Skeletal muscle tissue (tissue), 3 donors: ENCODE measurements at regions not wholly inside any gene's neighbourhood (a gene's known extent, or its start where the extent isn't known, plus 50 kb on each side); places are given as distances from the start of the nearest gene placed in this dataset.
"Not testable (repeated sequence)": the region's sequence is repeated elsewhere in the genome, so short reads cannot be mapped to it uniquely, and the experiment has no call there.

Experiments
- H3K27ac ChIP-seq: one replicate; pipeline ENCODE4 v1.7.0; 2013; ENCODE audit warnings: mild to moderate bottlenecking, low read depth, low read length, inconsistent platforms
- H3K27me3 ChIP-seq, 3 donors: one replicate each; pipeline ENCODE4 v1.7.0; 2013; ENCODE audit warnings: low read length in 3 of 3; ENCODE audit not compliant: control insufficient read depth in 3 of 3, insufficient read depth in 3 of 3
- H3K36me3 ChIP-seq, 3 donors: one replicate each; pipeline ENCODE4 v1.7.0; 2013; ENCODE audit warnings: low read length in 3 of 3; ENCODE audit not compliant: control insufficient read depth in 3 of 3, insufficient read depth in 3 of 3
- H3K4me1 ChIP-seq, 3 donors: one replicate each; pipeline ENCODE4 v1.7.0; 2013; ENCODE audit warnings: low read length in 3 of 3, mild to moderate bottlenecking in 3 of 3; ENCODE audit not compliant: control insufficient read depth in 3 of 3, insufficient read depth in 3 of 3
- H3K4me3 ChIP-seq, 3 donors: one replicate each; pipeline ENCODE4 v1.7.0; 2013; ENCODE audit warnings: low read length in 3 of 3
- H3K9ac ChIP-seq, 3 donors: one replicate each; pipeline ENCODE4 v1.7.0; 2013; ENCODE audit warnings: low read length in 3 of 3, mild to moderate bottlenecking in 3 of 3, moderate library complexity in 2 of 3, low read depth in 1 of 3
- H3K9me3 ChIP-seq, 3 donors: one replicate each; pipeline ENCODE4 v1.7.0; 2013; ENCODE audit warnings: low read length in 3 of 3; ENCODE audit not compliant: control insufficient read depth in 3 of 3
- donor health status: Osteomylitis.

DNA sequence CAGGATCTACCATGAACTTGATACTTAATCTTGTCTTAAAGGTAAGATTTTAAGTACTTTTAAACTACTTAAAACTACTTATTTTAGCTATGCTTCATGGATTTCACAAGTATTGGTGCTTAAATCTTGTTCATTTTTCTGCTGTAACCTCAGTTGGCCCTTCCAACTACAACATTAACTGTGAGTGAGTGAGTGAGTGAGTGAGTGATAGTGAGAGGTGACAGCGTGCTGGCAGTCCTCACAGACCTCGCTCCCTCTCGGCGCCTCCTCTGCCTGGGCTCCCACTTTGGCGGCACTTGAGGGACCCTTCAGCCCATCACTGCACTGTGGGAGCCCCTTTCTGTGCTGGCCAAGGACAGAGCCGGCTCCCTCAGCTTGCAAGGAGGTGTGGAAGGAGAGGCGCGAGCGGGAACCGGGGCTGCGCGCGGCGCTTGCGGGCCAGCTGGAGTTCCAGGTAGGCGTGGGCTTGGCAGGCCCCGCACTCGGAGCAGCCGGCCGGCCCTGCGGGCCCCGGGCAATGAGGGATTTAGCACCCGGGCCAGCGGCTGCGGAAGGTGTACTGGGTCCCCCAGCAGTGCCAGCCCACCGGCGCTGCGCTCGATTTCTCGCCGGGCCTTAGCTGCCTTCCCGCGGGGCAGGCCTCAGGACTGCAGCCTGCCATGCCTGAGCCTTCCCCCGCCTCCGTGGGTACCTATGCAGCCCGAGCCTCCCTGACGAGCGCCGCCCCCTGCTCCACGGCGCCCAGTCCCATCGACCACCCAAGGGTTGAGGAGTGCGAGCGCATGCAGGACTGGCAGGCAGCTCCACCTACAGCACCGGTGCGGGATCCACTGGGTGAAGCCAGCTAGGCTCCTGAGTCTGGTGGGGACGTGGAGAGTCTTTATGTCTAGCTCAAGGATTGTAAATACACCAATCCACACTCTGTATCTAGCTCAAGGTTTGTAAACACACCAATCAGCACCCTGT, 1558.6 kb upstream of the SEL1L start:
- not testable (repeated sequence) for H3K9me3 ChIP-seq, H3K27ac ChIP-seq, H3K36me3 ChIP-seq, H3K4me3 ChIP-seq, H3K4me1 ChIP-seq, H3K27me3 ChIP-seq, H3K9ac ChIP-seq

GRCh38 chr14:83096092-83096491, 1562.4 kb upstream of the SEL1L start:
- no peaks in the 10 kb centered on the region for H3K4me1 ChIP-seq
- H3K9me3 ChIP-seq: no peaks in the 10 kb centered on the region
- no peak overlapping the region for H3K27ac ChIP-seq
- no peak overlapping the region for H3K9ac ChIP-seq
- no peak overlapping the region for H3K4me3 ChIP-seq
- H3K36me3 ChIP-seq: no peaks in the 10 kb centered on the region
- no peaks in the 10 kb centered on the region for H3K27me3 ChIP-seq

- no peak overlapping the region for H3K9ac ChIP-seq
- H3K27ac ChIP-seq: no peak overlapping the region
- no peaks in the 10 kb centered on the region for H3K27me3 ChIP-seq
- H3K9me3 ChIP-seq: no peaks in the 10 kb centered on the region
- no peak overlapping the region for H3K4me3 ChIP-seq
- no peaks in the 10 kb centered on the region for H3K36me3 ChIP-seq
- no peaks in the 10 kb centered on the region for H3K4me1 ChIP-seq
Observed at GRCh38 chr14:83101846-83102245, 1568.2 kb upstream of the SEL1L start.

DNA sequence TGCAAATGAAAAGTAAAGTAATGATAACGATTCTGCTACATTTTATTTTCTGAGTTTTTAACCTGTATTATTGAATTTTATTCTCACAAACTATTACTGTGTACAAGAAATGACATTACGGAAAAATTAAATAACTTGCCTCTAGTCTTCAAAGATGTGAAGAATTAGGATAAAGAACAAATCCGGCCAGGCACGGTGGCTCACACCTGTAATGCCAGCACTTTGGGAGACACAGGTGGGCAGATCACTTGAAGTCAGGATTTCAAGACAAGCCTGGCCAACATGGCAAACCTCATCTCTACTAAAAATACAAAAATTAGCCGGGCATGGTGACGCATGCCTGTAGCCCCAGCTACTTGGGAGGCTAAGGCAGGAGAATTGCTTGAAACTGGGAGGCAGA, 1584.4 kb upstream of the SEL1L start:
- Histone ChIP-seq H3K9ac (no peak overlapping the region), H3K27ac (no peak overlapping the region), H3K36me3 (no peaks in the 10 kb centered on the region), H3K4me1 (no peaks in the 10 kb centered on the region), H3K4me3 (no peak overlapping the region), H3K27me3 (no peaks in the 10 kb centered on the region), H3K9me3 (no peaks in the 10 kb centered on the region)

- Histone ChIP-seq H3K9me3 (no peaks in the 10 kb centered on the region), H3K36me3 (no peaks in the 10 kb centered on the region), H3K4me3 (no peak overlapping the region), H3K27me3 (no peaks in the 10 kb centered on the region), H3K4me1 (no peaks in the 10 kb centered on the region), H3K27ac (no peak overlapping the region), H3K9ac (no peak overlapping the region)
Observed at GRCh38 chr14:83120187-83120586, 1586.5 kb upstream of the SEL1L start.

- no peak overlapping the region for H3K9ac ChIP-seq
- no peaks in the 10 kb centered on the region for H3K9me3 ChIP-seq
- no peaks in the 10 kb centered on the region for H3K4me1 ChIP-seq
- H3K27me3 ChIP-seq: no peaks in the 10 kb centered on the region
- no peak overlapping the region for H3K27ac ChIP-seq
- no peak overlapping the region for H3K4me3 ChIP-seq
- no peaks in the 10 kb centered on the region for H3K36me3 ChIP-seq
Observed at GRCh38 chr14:83126076-83126475, 1592.4 kb upstream of the SEL1L start.

DNA sequence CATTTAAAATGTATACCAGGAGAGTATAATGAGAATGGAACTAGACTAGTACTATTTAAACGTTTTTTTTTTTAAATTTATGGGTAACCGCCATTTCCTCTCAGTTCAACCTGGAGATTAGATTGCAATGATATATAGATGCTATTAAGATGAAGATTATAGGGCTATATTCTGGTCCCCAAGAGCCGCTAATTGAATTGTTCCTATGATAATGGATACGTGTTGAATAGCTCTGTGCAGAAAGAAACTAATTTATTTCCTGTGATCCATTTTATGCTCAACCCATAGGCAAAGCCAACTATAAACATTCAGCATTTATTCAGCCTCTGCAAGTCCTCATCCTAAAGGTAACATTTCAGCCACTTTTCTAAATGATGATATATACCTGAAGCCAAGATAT, 1595.1 kb upstream of the SEL1L start:
- Histone ChIP-seq H3K9me3 (no peaks in the 10 kb centered on the region), H3K36me3 (no peaks in the 10 kb centered on the region), H3K27ac (no peak overlapping the region), H3K4me1 (no peaks in the 10 kb centered on the region), H3K27me3 (no peaks in the 10 kb centered on the region), H3K9ac (no peak overlapping the region), H3K4me3 (no peak overlapping the region)

DNA sequence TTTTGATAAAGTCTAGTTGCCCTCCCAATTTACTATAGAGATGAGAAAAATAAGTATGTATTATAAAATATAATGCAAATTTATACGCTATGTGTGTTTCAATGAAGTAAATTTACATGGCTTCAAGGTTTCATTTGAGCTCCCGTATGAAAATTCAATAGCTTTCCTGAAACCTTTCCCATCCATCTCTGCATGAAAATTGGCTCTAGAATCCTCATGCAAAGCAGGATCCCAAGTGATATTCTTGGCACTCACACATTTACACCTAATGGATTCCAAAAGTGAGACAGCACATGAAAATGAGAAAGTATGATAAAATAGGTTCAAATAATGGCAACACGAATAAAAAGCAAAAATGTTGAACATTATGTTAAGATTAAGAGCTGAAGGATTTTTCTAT, 1595.8 kb upstream of the SEL1L start:
- no peaks in the 10 kb centered on the region for H3K9me3 ChIP-seq
- no peaks in the 10 kb centered on the region for H3K4me1 ChIP-seq
- no peak overlapping the region for H3K9ac ChIP-seq
- no peaks in the 10 kb centered on the region for H3K36me3 ChIP-seq
- H3K27ac ChIP-seq: no peak overlapping the region
- H3K4me3 ChIP-seq: no peak overlapping the region
- no peaks in the 10 kb centered on the region for H3K27me3 ChIP-seq

GRCh38 chr14:83133981-83134645, 1600.5 kb upstream of the SEL1L start:
- Histone ChIP-seq H3K27me3 (no peaks in the 10 kb centered on the region), H3K27ac (no peak overlapping the region), H3K36me3 (no peaks in the 10 kb centered on the region), H3K9me3 (no peaks in the 10 kb centered on the region), H3K4me1 (no peaks in the 10 kb centered on the region), H3K9ac (no peak overlapping the region), H3K4me3 (no peak overlapping the region)

- H3K36me3 ChIP-seq: no peaks in the 10 kb centered on the region
- no peak overlapping the region for H3K4me3 ChIP-seq
- H3K9me3 ChIP-seq: no peaks in the 10 kb centered on the region
- no peaks in the 10 kb centered on the region for H3K4me1 ChIP-seq
- H3K9ac ChIP-seq: no peak overlapping the region
- no peaks in the 10 kb centered on the region for H3K27me3 ChIP-seq
- H3K27ac ChIP-seq: no peak overlapping the region
Observed at GRCh38 chr14:83140756-83141155, 1607.1 kb upstream of the SEL1L start.
